ENCODE measurements at regions not wholly inside any gene's neighbourhood (a gene's known extent, or its start where the extent isn't known, plus 50 kb on each side); places are given as distances from the start of the nearest gene placed in this dataset.
A peak's percentile ranks its signal among the peaks of the same experiment; 100 is the strongest.
"Not testable (repeated sequence)": the region's sequence is repeated elsewhere in the genome, so short reads cannot be mapped to it uniquely, and the experiment has no call there.

- H3K27ac ChIP-seq; H3K4me3 ChIP-seq; intact Hi-C loops (cut with DNase I; ENCODE audit: low total_unique reads); DNase-seq; H3K4me1 ChIP-seq; in situ Hi-C loops (cut with MboI; ENCODE audit: low pct_ligation_motif_present in 1 of 4, low pct_unique_long_range_greater_than_20kb in 1 of 4, low sequenced_read_pairs in 3 of 4); H3K27me3 ChIP-seq; H3K36me3 ChIP-seq; H3K9me3 ChIP-seq: not testable (repeated sequence)
- 78 to 83% methylated on average over 31 of the region's 31 CpGs for WGBS, 2 donors (ENCODE audit: low coverage in 1 of 2)
Measured at GRCh38 chr16:46396131-46396882, 224.9 kb downstream of the SHCBP1 start.

GRCh38 chr16:46395391-46395921 lies 225.7 kb downstream of the SHCBP1 start:
- H3K4me1 ChIP-seq; in situ Hi-C loops (cut with MboI; ENCODE audit: low pct_ligation_motif_present in 1 of 4, low pct_unique_long_range_greater_than_20kb in 1 of 4, low sequenced_read_pairs in 3 of 4); H3K36me3 ChIP-seq; H3K4me3 ChIP-seq; intact Hi-C loops (cut with DNase I; ENCODE audit: low total_unique reads); H3K27ac ChIP-seq; H3K9me3 ChIP-seq; H3K27me3 ChIP-seq; DNase-seq: not testable (repeated sequence)
- 82 to 85% methylated on average over 23 of the region's 23 CpGs for WGBS, 2 donors (ENCODE audit: low coverage in 1 of 2)

GRCh38 chr16:46394963-46395362 lies 226.2 kb downstream of the SHCBP1 start:
- DNase-seq; H3K27ac ChIP-seq; in situ Hi-C loops (cut with MboI; ENCODE audit: low pct_ligation_motif_present in 1 of 4, low pct_unique_long_range_greater_than_20kb in 1 of 4, low sequenced_read_pairs in 3 of 4); intact Hi-C loops (cut with DNase I; ENCODE audit: low total_unique reads); H3K27me3 ChIP-seq; H3K36me3 ChIP-seq; H3K4me3 ChIP-seq; H3K9me3 ChIP-seq; H3K4me1 ChIP-seq: not testable (repeated sequence)
- WGBS, 2 donors (ENCODE audit: low coverage in 1 of 2) = 78 to 79% methylated on average over 17 of the region's 17 CpGs

GRCh38 chr16:46394149-46394548 lies 227.0 kb downstream of the SHCBP1 start:
- H3K4me1 ChIP-seq; H3K9me3 ChIP-seq; in situ Hi-C loops (cut with MboI; ENCODE audit: low pct_ligation_motif_present in 1 of 4, low pct_unique_long_range_greater_than_20kb in 1 of 4, low sequenced_read_pairs in 3 of 4); H3K27ac ChIP-seq; DNase-seq; H3K36me3 ChIP-seq; H3K4me3 ChIP-seq; H3K27me3 ChIP-seq; intact Hi-C loops (cut with DNase I; ENCODE audit: low total_unique reads): not testable (repeated sequence)
- whole genome bisulfite sequencing, 2 donors (ENCODE audit: low coverage in 1 of 2) = 69 to 72% methylated on average over 18 of the region's 18 CpGs

GRCh38 chr16:46392930-46393722 lies 228.1 kb downstream of the SHCBP1 start:
- H3K4me1 ChIP-seq; H3K36me3 ChIP-seq; DNase-seq; H3K27me3 ChIP-seq; in situ Hi-C loops (cut with MboI; ENCODE audit: low pct_ligation_motif_present in 1 of 4, low pct_unique_long_range_greater_than_20kb in 1 of 4, low sequenced_read_pairs in 3 of 4); H3K4me3 ChIP-seq; H3K9me3 ChIP-seq; H3K27ac ChIP-seq; intact Hi-C loops (cut with DNase I; ENCODE audit: low total_unique reads): not testable (repeated sequence)
- WGBS, 2 donors (ENCODE audit: low coverage in 1 of 2) = 79 to 81% methylated on average over 26 of the region's 26 CpGs

GRCh38 chr16:46390660-46391462 lies 230.3 kb downstream of the SHCBP1 start:
- H3K27me3 ChIP-seq; H3K36me3 ChIP-seq; in situ Hi-C loops (cut with MboI; ENCODE audit: low pct_ligation_motif_present in 1 of 4, low pct_unique_long_range_greater_than_20kb in 1 of 4, low sequenced_read_pairs in 3 of 4); intact Hi-C loops (cut with DNase I; ENCODE audit: low total_unique reads); H3K4me1 ChIP-seq; H3K4me3 ChIP-seq; DNase-seq; H3K27ac ChIP-seq; H3K9me3 ChIP-seq: not testable (repeated sequence)
- WGBS, 2 donors (ENCODE audit: low coverage in 1 of 2) = 79 to 81% methylated on average over 29 of the region's 29 CpGs

GRCh38 chr16:46389561-46390041 lies 231.6 kb downstream of the SHCBP1 start:
- H3K36me3 ChIP-seq; intact Hi-C loops (cut with DNase I; ENCODE audit: low total_unique reads); H3K9me3 ChIP-seq; H3K27me3 ChIP-seq; H3K4me1 ChIP-seq; in situ Hi-C loops (cut with MboI; ENCODE audit: low pct_ligation_motif_present in 1 of 4, low pct_unique_long_range_greater_than_20kb in 1 of 4, low sequenced_read_pairs in 3 of 4): not testable (repeated sequence)
- Histone ChIP-seq H3K27ac (peak overlapping the region in 1 of 4 donors; percentile 0), H3K4me3 (peak overlapping the region in 2 of 4 donors; percentile 0)
- 79 to 82% methylated on average over 20 of the region's 20 CpGs for WGBS, 2 donors (ENCODE audit: low coverage in 1 of 2)
- DNase-seq = peak; percentile 37

GRCh38 chr16:46388939-46389491 lies 232.2 kb downstream of the SHCBP1 start:
- H3K36me3 ChIP-seq; in situ Hi-C loops (cut with MboI; ENCODE audit: low pct_ligation_motif_present in 1 of 4, low pct_unique_long_range_greater_than_20kb in 1 of 4, low sequenced_read_pairs in 3 of 4); H3K4me1 ChIP-seq; H3K27ac ChIP-seq; H3K4me3 ChIP-seq; H3K27me3 ChIP-seq; intact Hi-C loops (cut with DNase I; ENCODE audit: low total_unique reads); DNase-seq; H3K9me3 ChIP-seq: not testable (repeated sequence)
- 82 to 85% methylated on average over 27 of the region's 27 CpGs for WGBS, 2 donors (ENCODE audit: low coverage in 1 of 2)

GRCh38 chr16:46388354-46388753 lies 232.8 kb downstream of the SHCBP1 start:
- H3K36me3 ChIP-seq; H3K9me3 ChIP-seq; in situ Hi-C loops (cut with MboI; ENCODE audit: low pct_ligation_motif_present in 1 of 4, low pct_unique_long_range_greater_than_20kb in 1 of 4, low sequenced_read_pairs in 3 of 4); H3K4me3 ChIP-seq; H3K27me3 ChIP-seq; DNase-seq; intact Hi-C loops (cut with DNase I; ENCODE audit: low total_unique reads); H3K27ac ChIP-seq; H3K4me1 ChIP-seq: not testable (repeated sequence)
- 81 to 84% methylated on average over 16 of the region's 16 CpGs for WGBS, 2 donors (ENCODE audit: low coverage in 1 of 2)

GRCh38 chr16:46387720-46388119 lies 233.5 kb downstream of the SHCBP1 start:
- H3K4me1 ChIP-seq; in situ Hi-C loops (cut with MboI; ENCODE audit: low pct_ligation_motif_present in 1 of 4, low pct_unique_long_range_greater_than_20kb in 1 of 4, low sequenced_read_pairs in 3 of 4); H3K36me3 ChIP-seq; H3K9me3 ChIP-seq; H3K27me3 ChIP-seq; intact Hi-C loops (cut with DNase I; ENCODE audit: low total_unique reads); H3K27ac ChIP-seq: not testable (repeated sequence)
- 70 to 74% methylated on average over 15 of the region's 15 CpGs for WGBS, 2 donors (ENCODE audit: low coverage in 1 of 2)
- H3K4me3 ChIP-seq = peak overlapping the region in 1 of 4 donors; percentile 0
- peak; percentile 12 for DNase-seq
